K562 (cell line): ENCODE measurements at regions not wholly inside any gene's neighbourhood (a gene's known extent, or its start where the extent isn't known, plus 50 kb on each side); places are given as distances from the start of the nearest gene placed in this dataset.

ENCODE experiments used
- ATAC-seq: fragments of 200-7000 bp; cut with Tn5 transposase; 3 replicates; pipeline ENCODE4 v1.9.1; 2020; ENCODE audit warnings: moderate library complexity
- BruUV-seq: library from RNA; stranded (reverse); fragments of 400-500 nt; replicated peaks from 2 replicates; lab custom pipeline; 2021; lab: Mats Ljungman, UMichigan
- CTCF ChIA-PET: fragments of 300-600 bp; formaldehyde crosslinking; extraction: SDS; loops from one replicate; lab custom pipeline; 2021; ENCODE audit warnings: low intra/inter-chr PET ratio; lab: Yijun Ruan, JAX
- POLR2A ChIA-PET: fragments of 300-600, 350-650 bp; sonication (Branson Sonifier 250); formaldehyde crosslinking; extraction: SDS; loops from one replicate; lab custom pipeline; 2021; ENCODE audit warnings: antibody characterized with exemption, inconsistent platforms; lab: Yijun Ruan, JAX
- DNase-seq, 4 experiments: peaks; one replicate each; pipeline versions ENCODE4 v3.0.0 to v3.0.0-alpha.2; 2011 to 2018; ENCODE audit warnings: low spot score in 3 of 4, mixed read lengths in 3 of 4; ENCODE audit errors: extremely low read depth in 1 of 4
- FAIRE-seq: peaks from 2 replicates; lab custom pipeline; 2011; peaks lifted over from hg19 to GRCh38; lab: Jason Lieb, UNC
- H2AFZ ChIP-seq: 2 replicates; pipeline ENCODE4 v1.6.0; 2011; ENCODE audit warnings: low read depth, low read length, control low read depth, inconsistent platforms
- H3K27ac ChIP-seq: fragments of 200-600 bp; 3 replicates; pipeline ENCODE4 v1.8.0; 2011; ENCODE audit warnings: low read depth, mild to moderate bottlenecking, control low read depth, inconsistent platforms, low read length, moderate library complexity, mixed read lengths; ENCODE audit errors: extremely low read depth
- H3K27me3 ChIP-seq, 2 experiments: fragments of 300-600 bp in 1 of 2; 2 replicates in 1 of 2; 3 replicates in 1 of 2; pipeline versions ENCODE4 v1.6.0 to v1.8.0; 2011; ENCODE audit warnings: inconsistent platforms in 2 of 2, low read length in 2 of 2, mild to moderate bottlenecking in 1 of 2, mixed read lengths in 1 of 2, moderate library complexity in 1 of 2; ENCODE audit not compliant: control insufficient read depth in 2 of 2, insufficient read depth in 2 of 2
- H3K36me3 ChIP-seq: fragments of 300-600 bp; 3 replicates; pipeline ENCODE4 v1.8.0; 2011; ENCODE audit warnings: mild to moderate bottlenecking, low read length, inconsistent platforms; ENCODE audit not compliant: control insufficient read depth, insufficient read depth
- H3K4me1 ChIP-seq, 2 experiments: fragments of 200-600 bp in 1 of 2; replicated peaks in 1 of 2; 2 replicates in 1 of 2; 3 replicates in 1 of 2; pipeline versions ENCODE4 v1.5.1 to v1.8.0; 2011; ENCODE audit warnings: inconsistent platforms in 2 of 2, low read length in 2 of 2, mild to moderate bottlenecking in 1 of 2, mixed read lengths in 1 of 2, moderate library complexity in 1 of 2; ENCODE audit not compliant: control insufficient read depth in 2 of 2, insufficient read depth in 2 of 2
- H3K4me2 ChIP-seq: 2 replicates; pipeline ENCODE4 v1.6.1; 2011; ENCODE audit warnings: low read length, control low read depth, inconsistent platforms, mixed read lengths; ENCODE audit not compliant: insufficient read depth
- H3K4me3 ChIP-seq: fragments of 200-600 bp; sonication (generic), shearing (Covaris generic); 2 replicates; pipeline ENCODE4 v1.5.1; 2016; ENCODE audit warnings: control low read depth, inconsistent platforms
- H3K79me2 ChIP-seq: fragments of 200-600 bp; 3 replicates; pipeline ENCODE4 v1.8.0; 2011; ENCODE audit warnings: low read length, inconsistent platforms; ENCODE audit not compliant: control insufficient read depth, insufficient read depth
- H3K9ac ChIP-seq, 2 experiments: 2 replicates each; pipeline versions ENCODE4 v1.6.0 to v1.6.1; 2011; ENCODE audit warnings: low read depth in 2 of 2, low read length in 2 of 2, control low read depth in 1 of 2, inconsistent platforms in 1 of 2, mild to moderate bottlenecking in 1 of 2, mixed read lengths in 1 of 2; ENCODE audit not compliant: insufficient read depth in 1 of 2
- H3K9me1 ChIP-seq: one replicate; pipeline ENCODE4 v1.6.0; 2011; ENCODE audit warnings: inconsistent platforms, mild to moderate bottlenecking, low read length, moderate library complexity; ENCODE audit not compliant: control insufficient read depth, insufficient read depth
- H3K9me3 ChIP-seq: replicated peaks from 2 replicates; pipeline ENCODE4 v1.5.1; 2011; ENCODE audit warnings: low read depth, low read length, inconsistent platforms; ENCODE audit not compliant: control insufficient read depth, insufficient read depth
- H4K20me1 ChIP-seq: replicated peaks from 2 replicates; pipeline ENCODE4 v1.6.1; 2011; ENCODE audit warnings: low read length, inconsistent platforms, mixed read lengths; ENCODE audit not compliant: control insufficient read depth, insufficient read depth
- C11orf30 ChIP-seq: fragments of 450-650 bp; IDR thresholded peaks from 2 replicates; pipeline ENCODE4 v1.6.1; 2016; ENCODE audit warnings: low read depth, mild to moderate bottlenecking
- DNMT1 ChIP-seq: fragments of 450-650 bp; IDR thresholded peaks from 2 replicates; pipeline ENCODE4 v1.6.1; 2016; ENCODE audit warnings: antibody characterized with exemption, mild to moderate bottlenecking
- PKNOX1 ChIP-seq: fragments of 450-650 bp; IDR thresholded peaks from 2 replicates; pipeline ENCODE4 v1.6.1; 2016
- RB1 ChIP-seq: fragments of 450-650 bp; IDR thresholded peaks from 2 replicates; pipeline ENCODE4 v1.6.1; 2017; ENCODE audit warnings: low read depth, mild to moderate bottlenecking
- SAP30 ChIP-seq: fragments of 200-600 bp; sonication (generic); IDR thresholded peaks from 2 replicates; pipeline ENCODE4 v1.6.1; 2012; ENCODE audit warnings: borderline replicate concordance, low read depth, mild to moderate bottlenecking, moderate library complexity, low read length, control low read depth, inconsistent platforms; ENCODE audit not compliant: insufficient read depth, poor library complexity, severe bottlenecking
- TAF15 ChIP-seq: fragments of 200-400 bp; formaldehyde crosslinking; IDR thresholded peaks from 2 replicates; pipeline ENCODE4 v1.6.1; 2017; ENCODE audit warnings: mild to moderate bottlenecking, low read depth, low read length, moderate library complexity
- YBX1 ChIP-seq: fragments of 450-650 bp; IDR thresholded peaks from 2 replicates; pipeline ENCODE4 v1.7.1; 2016; ENCODE audit warnings: mild to moderate bottlenecking
- ZNF12 ChIP-seq: sonication (generic); formaldehyde crosslinking; IDR thresholded peaks from 2 replicates; pipeline ENCODE4 v1.4.0; 2020; ENCODE audit warnings: mild to moderate bottlenecking, missing genetic modification reagents
- ZNF274 ChIP-seq: IDR thresholded peaks from 2 replicates; pipeline ENCODE4 v1.6.1; 2011; ENCODE audit warnings: low read depth, mild to moderate bottlenecking, low read length, moderate library complexity, borderline replicate concordance
- ZNF354B ChIP-seq: fragments of 250-450 bp; sonication (Bioruptor Pico); IDR thresholded peaks from 2 replicates; pipeline ENCODE4 v1.4.0; 2020
- ZNF436 ChIP-seq: fragments of 250-450, 450-650 bp; sonication (Bioruptor Pico); formaldehyde crosslinking; IDR thresholded peaks from 2 replicates; pipeline ENCODE4 v1.7.0; 2020; ENCODE audit warnings: mild to moderate bottlenecking
- ZNF707 ChIP-seq: fragments of 250-450 bp; sonication (Bioruptor Pico); conservative IDR thresholded peaks from 2 replicates; pipeline ENCODE4 v1.8.0; 2022; ENCODE audit warnings: inconsistent platforms, mild to moderate bottlenecking, moderate library complexity
- ZSCAN29 ChIP-seq: fragments of 450-650 bp; IDR thresholded peaks from 2 replicates; pipeline ENCODE4 v1.6.1; 2017
- in situ Hi-C: fragments of 300-500 bp; cut with MboI; formaldehyde crosslinking; loops from 4 replicates; pipeline ENCODE4 v1.15.0; 2018; ENCODE audit warnings: inconsistent platforms, mixed read lengths
- intact Hi-C: fragments of 100-400 bp; cut with micrococcal nuclease; formaldehyde crosslinking; loops from 2 replicates; pipeline ENCODE4 v1.14.2; 2022
- TF ChIP-seq, protein P1 (sequence below): fragments of 450-650 bp; formaldehyde crosslinking; IDR thresholded peaks from 2 replicates; pipeline ENCODE4 v1.4.0; 2022; ENCODE audit warnings: mild to moderate bottlenecking, moderate library complexity

- no peak for TF ChIP-seq ZNF12 (CRISPR knock-in tag)
- TF ChIP-seq ZSCAN29: no peak
- TF ChIP-seq C11orf30: no peak
- no peak for TF ChIP-seq YBX1
- no peak for TF ChIP-seq ZNF274
- TF ChIP-seq SAP30: no peak
- TF ChIP-seq, protein P1, sequence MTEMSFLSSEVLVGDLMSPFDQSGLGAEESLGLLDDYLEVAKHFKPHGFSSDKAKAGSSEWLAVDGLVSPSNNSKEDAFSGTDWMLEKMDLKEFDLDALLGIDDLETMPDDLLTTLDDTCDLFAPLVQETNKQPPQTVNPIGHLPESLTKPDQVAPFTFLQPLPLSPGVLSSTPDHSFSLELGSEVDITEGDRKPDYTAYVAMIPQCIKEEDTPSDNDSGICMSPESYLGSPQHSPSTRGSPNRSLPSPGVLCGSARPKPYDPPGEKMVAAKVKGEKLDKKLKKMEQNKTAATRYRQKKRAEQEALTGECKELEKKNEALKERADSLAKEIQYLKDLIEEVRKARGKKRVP: no peak
- TF ChIP-seq TAF15: no peak
- no peak for TF ChIP-seq ZNF354B (CRISPR knock-in tag)
- TF ChIP-seq ZNF436 (CRISPR knock-in tag): no peak
- no peak for TF ChIP-seq ZNF707 (CRISPR knock-in tag)
- TF ChIP-seq RB1: no peak
- TF ChIP-seq DNMT1: no peak
- TF ChIP-seq PKNOX1: no peak
- FAIRE-seq (no peak), DNase-seq (no peak), ATAC-seq (no peak)
- Histone ChIP-seq H3K4me3 (no peak overlapping the region), H3K9me1 (no peaks in the 10 kb centered on the region), H3K27me3 (no peaks in the 10 kb centered on the region), H3K4me2 (no peak overlapping the region), H3K9ac (no peak overlapping the region), H3K79me2 (no peaks in the 10 kb centered on the region), H3K4me1 (no peaks in the 10 kb centered on the region), H3K9me3 (no peaks in the 10 kb centered on the region), H4K20me1 (no peaks in the 10 kb centered on the region), H2AFZ (no peak overlapping the region), H3K27ac (no peak overlapping the region), H3K36me3 (no peaks in the 10 kb centered on the region)
- intact Hi-C loops: no loop called here
- POLR2A ChIA-PET: no interaction called here
- no TSS peak for BruUV-seq
- in situ Hi-C loops: no loop called here
- CTCF ChIA-PET: no interaction called here
Measured at GRCh38 chr13:103614761-103615160, 548.5 kb upstream of the SLC10A2 start.
